Fibroblast of lung (primary cell): ENCODE measurements at regions not wholly inside any gene's neighbourhood (a gene's known extent, or its start where the extent isn't known, plus 50 kb on each side); places are given as distances from the start of the nearest gene placed in this dataset.
"Not testable (repeated sequence)": the region's sequence is repeated elsewhere in the genome, so short reads cannot be mapped to it uniquely, and the experiment has no call there.

Experiments used
- EZH2 ChIP-seq: IDR thresholded peaks from 2 replicates; pipeline ENCODE4 v1.5.1; 2012; ENCODE audit warnings: low read length, control low read depth, mild to moderate bottlenecking; ENCODE audit errors: missing control alignments
- TF ChIP-seq, protein P1 (sequence below), 2 donors: IDR thresholded peaks in 1 of 2; conservative IDR thresholded peaks in 1 of 2; 1 replicate in 1 of 2; 2 replicates in 1 of 2; pipeline ENCODE4 v1.5.1; 2011 to 2012; ENCODE audit warnings: low read length in 2 of 2, control low read depth in 1 of 2, inconsistent platforms in 1 of 2, low read depth in 1 of 2, mild to moderate bottlenecking in 1 of 2

DNA sequence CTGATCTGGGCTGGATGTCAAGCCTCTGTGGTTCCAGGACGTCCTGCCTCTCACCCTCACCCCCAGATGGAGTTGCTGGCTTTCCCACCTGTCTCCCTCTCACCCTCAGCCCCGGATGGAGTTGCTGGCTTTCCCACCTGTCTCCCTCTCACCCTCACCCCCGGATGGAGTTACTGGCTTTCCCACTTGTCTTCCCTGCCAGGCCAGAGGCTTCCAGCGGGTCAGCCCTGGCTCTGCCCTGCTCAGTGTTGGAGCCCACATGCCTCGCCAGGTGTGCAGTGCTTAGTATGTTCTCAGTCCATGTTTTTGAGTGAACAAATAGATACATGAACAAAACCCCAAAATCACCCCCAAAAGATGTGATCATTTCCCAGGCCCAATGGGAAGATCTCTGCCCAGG is 127.6 kb downstream of the LRRC37A3 start:
- TF ChIP-seq, protein P1, sequence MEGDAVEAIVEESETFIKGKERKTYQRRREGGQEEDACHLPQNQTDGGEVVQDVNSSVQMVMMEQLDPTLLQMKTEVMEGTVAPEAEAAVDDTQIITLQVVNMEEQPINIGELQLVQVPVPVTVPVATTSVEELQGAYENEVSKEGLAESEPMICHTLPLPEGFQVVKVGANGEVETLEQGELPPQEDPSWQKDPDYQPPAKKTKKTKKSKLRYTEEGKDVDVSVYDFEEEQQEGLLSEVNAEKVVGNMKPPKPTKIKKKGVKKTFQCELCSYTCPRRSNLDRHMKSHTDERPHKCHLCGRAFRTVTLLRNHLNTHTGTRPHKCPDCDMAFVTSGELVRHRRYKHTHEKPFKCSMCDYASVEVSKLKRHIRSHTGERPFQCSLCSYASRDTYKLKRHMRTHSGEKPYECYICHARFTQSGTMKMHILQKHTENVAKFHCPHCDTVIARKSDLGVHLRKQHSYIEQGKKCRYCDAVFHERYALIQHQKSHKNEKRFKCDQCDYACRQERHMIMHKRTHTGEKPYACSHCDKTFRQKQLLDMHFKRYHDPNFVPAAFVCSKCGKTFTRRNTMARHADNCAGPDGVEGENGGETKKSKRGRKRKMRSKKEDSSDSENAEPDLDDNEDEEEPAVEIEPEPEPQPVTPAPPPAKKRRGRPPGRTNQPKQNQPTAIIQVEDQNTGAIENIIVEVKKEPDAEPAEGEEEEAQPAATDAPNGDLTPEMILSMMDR (conservative IDR thresholded peaks at IDR 0.05 in 1 of 2, IDR thresholded peaks at IDR 0.05 in 1 of 2; ENCODE audit: low read depth in 1 of 2, low read length in 2 of 2) = not testable (repeated sequence)
- not testable (repeated sequence) for TF ChIP-seq EZH2
